NOMO-1 (cell line): ENCODE measurements at regions not wholly inside any gene's neighbourhood (a gene's known extent, or its start where the extent isn't known, plus 50 kb on each side); places are given as distances from the start of the nearest gene placed in this dataset.

ENCODE experiments used
- DNase-seq, 2 experiments: peaks; one replicate each; lab custom pipeline; 2025; ENCODE audit not compliant: unreplicated experiment in 2 of 2; lab: John Stamatoyannopoulos, UW

GRCh38 chr15:29390051-29390450 is 120.4 kb upstream of the NSMCE3 start:
- no peak for DNase-seq

DNA sequence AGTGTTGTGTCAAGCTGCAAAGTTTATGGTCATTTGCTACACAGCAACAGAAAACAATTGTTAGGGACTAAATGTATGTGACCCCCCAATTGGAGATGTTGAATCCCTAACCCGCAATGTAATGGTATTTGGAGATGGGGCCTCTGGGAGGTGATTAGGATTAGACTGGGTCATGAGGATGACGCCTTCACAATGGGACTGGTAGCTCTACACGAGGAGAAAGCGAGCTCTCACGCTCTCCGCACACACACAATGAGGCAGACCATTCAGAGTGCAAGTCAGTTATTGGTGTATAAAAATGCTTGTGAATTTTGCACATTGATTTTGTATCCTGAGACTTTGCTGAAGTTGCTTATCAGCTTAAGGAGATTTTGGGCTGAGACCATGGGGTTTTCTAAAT is 116.9 kb upstream of the NSMCE3 start:
- DNase-seq = no peak

GRCh38 chr15:29383367-29383766 is 113.7 kb upstream of the NSMCE3 start:
- no peak for DNase-seq

DNA sequence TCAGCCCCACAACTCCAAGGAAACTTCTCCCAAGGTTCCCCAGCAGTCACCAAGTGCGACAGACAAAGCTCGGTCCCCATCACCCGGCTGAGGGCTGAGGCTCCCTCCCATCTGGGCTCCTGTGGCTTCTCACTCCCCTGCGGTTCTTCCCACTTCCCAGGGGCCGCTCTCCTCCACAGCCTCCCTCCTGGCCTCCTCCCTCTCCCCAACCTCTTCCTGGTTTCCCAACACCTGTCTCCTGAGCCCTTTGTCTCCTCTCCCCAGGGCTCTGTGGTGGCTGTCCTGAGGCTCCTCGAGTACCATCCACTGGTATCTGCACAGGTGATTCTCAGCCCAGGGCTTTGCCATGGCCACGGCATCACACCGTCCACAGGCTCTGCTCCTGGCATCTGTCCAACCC is 113.2 kb upstream of the NSMCE3 start:
- DNase-seq = no peak

DNA sequence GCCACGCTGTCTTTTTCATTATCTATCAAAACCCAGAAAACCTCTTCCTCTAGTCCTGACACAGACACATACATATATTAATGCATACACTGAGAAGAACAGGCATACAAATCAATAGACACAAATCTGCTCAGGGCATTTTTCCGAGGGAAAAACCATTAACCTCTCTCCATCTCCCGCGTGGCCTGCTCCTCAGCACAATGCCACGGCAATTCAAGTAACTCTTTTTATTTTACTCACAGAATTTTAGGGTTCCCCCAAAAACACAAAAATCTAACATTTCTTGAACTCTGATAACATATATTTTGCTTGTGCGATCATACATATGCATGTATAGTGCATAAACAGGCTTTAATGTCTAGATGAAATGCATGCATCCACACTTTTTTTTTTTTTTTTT is 110.8 kb upstream of the NSMCE3 start:
- DNase-seq = no peak

DNA sequence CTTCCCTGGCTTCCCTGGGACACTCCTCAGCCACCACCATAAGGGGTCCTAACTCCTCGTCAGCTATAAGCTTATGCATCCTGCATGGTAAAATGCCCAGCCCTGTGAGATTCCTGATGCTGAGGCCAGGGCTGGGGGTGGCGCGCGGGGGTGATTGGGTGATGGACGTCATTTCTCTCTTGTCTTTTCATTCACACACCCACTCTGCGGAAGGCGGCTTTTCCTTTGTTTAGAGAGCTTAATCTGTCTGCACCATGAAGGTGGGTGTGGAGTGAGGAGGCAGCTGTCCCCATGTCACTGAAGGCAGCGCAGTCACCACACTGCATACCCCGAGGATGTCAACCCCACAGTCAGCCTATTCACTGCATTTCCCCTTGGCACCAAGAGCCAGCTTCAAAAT is 110.0 kb upstream of the NSMCE3 start:
- no peak for DNase-seq

GRCh38 chr15:29377161-29377560 is 107.5 kb upstream of the NSMCE3 start:
- DNase-seq = no peak

DNA sequence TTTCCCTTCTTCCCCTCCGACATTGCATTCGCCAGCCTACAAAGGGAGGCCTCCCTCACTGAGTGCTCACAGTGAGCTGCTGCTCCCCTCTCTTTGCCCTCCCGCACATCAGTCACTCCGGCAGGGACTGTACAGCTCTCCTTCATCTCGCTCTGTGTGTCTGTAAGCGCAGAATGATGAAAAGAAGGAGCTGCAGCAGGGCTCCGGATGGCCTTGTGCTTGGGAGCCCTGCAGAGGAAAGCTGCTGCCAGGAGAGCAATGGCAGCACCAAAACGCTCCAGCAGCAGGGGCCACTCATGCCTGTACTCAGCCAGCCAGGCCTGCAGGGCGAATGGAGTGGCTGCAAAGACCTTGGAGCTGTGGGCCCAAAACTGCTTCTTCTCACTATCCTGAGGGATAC is 107.0 kb upstream of the NSMCE3 start:
- no peak for DNase-seq

- DNase-seq = no peak
Measured at GRCh38 chr15:29369261-29369660, 99.6 kb upstream of the NSMCE3 start.

DNA sequence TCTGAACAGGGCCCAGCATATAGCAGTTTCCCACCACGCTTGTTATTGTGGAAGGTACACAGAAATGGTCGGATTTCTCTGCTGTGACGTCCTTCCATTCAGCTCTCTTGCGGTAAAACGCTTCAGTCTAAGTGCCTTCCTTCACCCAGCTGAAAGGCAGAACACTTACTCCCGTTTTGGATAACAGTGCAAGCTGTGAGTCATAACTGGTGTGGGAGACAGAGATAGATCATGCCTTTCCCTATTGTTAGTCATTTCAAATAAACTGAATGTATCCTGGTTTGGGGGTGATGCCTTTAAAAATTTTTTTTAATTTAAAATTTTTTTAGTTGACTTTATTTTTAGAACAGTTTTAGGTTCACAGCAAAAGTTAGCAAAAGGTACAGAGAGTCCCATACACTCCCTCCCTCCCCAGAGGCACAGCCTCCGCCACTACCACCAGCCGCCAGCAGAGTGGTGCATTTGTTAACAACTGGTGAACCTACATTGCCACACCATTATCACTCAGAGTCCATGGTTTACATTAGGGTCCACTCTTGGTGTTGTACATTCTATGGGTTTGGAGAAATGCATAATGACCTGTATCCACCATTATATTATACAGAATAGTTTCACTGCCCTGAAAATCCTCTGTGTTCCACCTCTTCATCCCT is 94.9 kb upstream of the NSMCE3 start:
- DNase-seq = no peak

GRCh38 chr15:29361560-29361959 is 91.9 kb upstream of the NSMCE3 start:
- DNase-seq = no peak

DNA sequence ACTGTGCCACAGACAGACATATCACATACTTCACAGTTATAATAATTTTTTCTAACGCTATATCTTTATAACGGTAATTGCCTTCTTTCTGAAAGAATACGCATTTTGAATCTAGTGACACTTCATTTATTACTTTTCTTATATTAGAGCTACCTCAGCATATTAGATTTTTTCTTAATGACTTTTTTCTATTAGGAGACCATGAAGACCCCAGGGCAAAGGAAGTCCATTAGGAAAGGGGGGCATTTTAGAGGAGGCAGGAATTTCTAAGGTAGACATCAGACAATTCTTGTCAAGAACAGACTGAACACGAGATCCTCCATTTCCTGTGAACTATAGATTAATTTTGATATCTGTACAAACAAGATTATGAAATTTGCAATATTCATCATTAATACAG is 90.5 kb upstream of the NSMCE3 start:
- no peak for DNase-seq

GRCh38 chr15:29356786-29357185 is 87.2 kb upstream of the NSMCE3 start:
- no peak for DNase-seq

DNA sequence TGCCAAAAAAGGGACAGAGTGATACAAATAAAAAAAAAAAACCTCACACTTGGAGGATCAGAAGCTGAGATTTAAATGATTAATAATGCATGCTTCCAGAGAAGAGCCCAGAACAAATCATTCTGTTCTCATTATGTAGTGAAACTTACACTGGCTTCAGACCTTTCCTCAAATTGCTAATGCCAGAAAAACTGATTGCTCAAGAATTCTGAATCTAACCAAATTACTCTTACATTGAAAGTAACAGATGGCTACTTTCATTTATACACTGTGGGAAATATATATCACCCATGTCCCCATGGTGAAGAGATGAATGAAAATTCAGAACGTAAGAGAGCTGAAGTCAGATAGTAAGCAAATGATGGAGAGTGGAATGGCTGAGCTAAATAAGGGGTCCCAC is 85.9 kb upstream of the NSMCE3 start:
- no peak for DNase-seq

DNA sequence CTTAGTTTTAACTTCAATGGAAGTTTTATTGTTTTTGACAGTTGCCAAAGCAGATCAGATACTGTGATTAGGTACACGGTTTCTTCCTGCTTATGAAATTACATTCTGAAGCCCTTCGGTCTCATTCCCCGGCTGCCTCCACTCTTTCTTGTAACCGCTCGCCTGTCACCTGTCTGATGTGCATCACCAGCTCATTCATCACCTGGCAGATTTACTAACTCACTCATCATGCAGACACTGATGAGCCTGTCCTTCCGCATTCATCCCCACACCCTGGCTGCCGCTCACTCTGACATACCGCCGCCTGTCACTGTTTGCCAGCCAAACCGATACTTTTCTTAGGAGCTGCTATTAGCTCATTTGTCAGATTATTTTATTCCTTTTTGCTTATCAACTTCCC is 82.8 kb upstream of the NSMCE3 start:
- no peak for DNase-seq

DNA sequence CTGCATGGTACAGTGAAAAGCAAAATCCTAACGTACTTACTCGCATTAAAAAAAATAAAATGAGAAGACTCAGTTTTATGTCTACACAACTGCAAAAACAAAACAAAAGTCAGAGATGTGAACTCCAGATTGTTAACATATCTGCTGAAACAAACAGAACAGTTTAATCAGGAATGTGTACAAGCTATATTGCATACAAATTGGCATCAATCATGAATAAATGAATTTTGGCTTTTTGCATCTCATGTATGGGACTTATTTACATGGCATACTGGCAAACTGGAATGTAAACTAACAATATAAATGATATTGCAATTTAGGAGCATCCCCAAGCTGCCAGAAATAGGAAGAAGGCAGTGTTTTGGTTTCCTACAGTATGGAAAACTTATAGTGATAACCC is 79.6 kb upstream of the NSMCE3 start:
- DNase-seq = no peak

GRCh38 chr15:29348336-29348914 is 78.8 kb upstream of the NSMCE3 start:
- no peak for DNase-seq

- DNase-seq = no peak
Measured at GRCh38 chr15:29346998-29347397, 77.4 kb upstream of the NSMCE3 start.

DNA sequence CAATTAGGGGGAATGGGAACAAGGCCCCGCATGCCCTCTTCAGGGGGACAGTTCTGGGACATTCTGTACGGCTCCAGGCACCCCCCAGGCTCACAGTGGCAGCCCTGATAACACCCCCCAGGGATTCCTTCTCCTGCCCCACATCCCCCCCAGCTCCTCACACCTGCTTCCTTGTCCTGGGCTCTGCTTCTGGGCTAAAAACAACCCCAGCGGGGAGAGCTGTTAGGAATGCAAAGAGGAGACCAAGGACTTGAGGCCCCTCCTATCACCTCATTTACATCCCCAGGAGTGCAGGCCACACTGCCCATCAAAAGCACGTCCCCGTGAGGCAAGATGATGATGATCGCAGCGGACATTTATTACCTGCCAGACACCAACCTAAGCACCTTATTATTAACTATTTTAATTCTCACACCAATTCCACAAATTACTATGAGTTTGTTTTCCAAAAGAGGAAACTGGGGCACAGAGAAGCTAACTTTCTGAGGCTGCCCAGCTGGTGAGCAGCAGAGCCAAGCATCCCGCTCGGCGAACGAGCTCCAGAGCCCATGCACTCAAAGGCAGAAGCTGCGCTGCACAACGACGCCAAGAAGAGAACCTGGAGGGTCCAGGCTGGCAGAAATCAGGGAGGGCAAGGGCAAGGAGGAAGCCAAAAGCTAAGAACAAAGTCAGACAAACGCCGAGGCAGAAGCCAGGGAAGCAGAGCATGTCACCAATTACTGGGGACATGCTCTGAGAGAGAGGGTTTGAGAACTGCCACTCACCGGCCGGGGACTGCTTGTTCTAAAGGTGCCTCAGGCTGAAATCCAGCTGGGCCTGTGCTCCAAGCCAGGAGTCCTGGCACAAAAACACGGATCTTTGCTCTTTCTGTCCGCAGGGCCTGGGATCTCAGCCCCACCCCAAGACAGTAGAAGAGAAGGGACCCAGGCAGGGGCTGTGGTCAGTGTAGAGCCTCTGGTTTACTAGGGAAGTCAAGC is 76.2 kb upstream of the NSMCE3 start:
- DNase-seq = no peak

DNA sequence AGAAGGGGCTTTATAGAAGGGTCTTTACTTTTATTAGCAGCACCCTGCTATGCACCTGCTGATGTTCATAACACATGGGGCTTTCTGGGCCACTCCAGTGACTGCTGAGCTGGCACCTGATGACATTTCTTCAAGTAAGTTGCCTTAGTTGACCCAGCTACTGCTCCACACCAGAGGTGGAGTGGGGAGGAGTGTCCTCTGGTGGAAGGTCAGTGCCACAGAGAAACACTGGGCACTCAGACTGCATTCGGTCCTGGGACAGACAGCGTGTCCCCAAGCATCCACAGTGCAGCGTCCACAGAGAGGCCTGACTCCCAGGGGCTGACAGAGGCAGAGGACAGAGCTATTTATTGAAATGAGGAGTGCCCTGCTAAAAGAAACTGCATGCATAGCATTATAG is 74.9 kb upstream of the NSMCE3 start:
- DNase-seq = no peak

DNA sequence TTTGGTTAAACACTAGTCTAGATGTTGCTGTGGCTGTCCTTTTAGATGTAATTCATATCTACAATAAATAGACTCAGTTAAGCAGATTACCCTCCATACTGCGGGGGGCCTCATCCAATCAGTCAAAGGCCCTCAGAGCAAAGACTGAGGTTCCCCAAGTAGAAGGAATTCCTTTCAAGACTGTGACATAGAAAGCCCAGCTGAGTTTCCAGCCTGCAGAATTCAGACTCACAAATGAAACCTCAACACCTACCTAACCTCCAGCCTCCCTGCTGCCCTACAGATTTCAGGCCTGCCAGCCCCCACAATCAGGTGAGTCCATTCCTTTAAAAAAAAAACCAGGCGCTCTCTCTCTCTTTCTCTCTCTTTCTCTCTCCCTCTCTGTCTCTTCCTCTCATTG is 73.6 kb upstream of the NSMCE3 start:
- DNase-seq = no peak

GRCh38 chr15:29342201-29342600 is 72.6 kb upstream of the NSMCE3 start:
- DNase-seq = no peak
